ENCODE measurements at regions not wholly inside any gene's neighbourhood (a gene's known extent, or its start where the extent isn't known, plus 50 kb on each side); places are given as distances from the start of the nearest gene placed in this dataset.

DNA sequence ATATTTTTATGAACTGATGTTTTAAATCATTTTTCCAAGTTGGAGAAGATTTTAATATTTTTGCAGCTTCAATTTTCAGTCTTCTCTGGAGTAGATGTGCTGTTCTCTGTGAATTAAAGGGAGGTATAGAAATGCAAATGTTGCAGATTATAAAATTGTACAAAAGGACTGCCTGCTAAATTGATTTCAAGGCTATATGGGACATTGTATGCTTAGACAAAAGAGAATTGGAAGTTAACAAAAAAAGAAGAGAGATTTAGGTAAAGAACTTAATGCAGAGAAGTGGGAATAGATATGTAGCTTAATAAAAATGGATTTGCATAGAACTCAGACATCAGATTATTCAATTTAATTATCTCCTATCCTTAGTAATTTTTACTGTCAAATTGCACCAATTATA, 403.3 kb downstream of the ZIC3 start:
- Histone ChIP-seq H3K56ac (ENCODE audit: low read length) (no peak overlapping the region), H3K4me1 (ENCODE audit: control insufficient read depth, low read depth, low read length) (no peaks in the 10 kb centered on the region), H2BK120ac (ENCODE audit: low read depth, low read length) (no peak overlapping the region), H2BK15ac (replicated peaks; ENCODE audit: low read depth) (no peak overlapping the region), H2AK5ac (ENCODE audit: low read length) (no peak overlapping the region), H3K36me3 (ENCODE audit: control insufficient read depth, insufficient read depth, low read length) (no peaks in the 10 kb centered on the region), H2BK5ac (ENCODE audit: low read length) (no peak overlapping the region), H3K4me2 (ENCODE audit: low read length) (no peak overlapping the region), H3K18ac (ENCODE audit: low read length) (no peak overlapping the region), H3K79me2 (ENCODE audit: control insufficient read depth, insufficient read depth, low read length) (no peaks in the 10 kb centered on the region), H3K27me3 (ENCODE audit: insufficient read depth, low read length, poor library complexity) (no peaks in the 10 kb centered on the region), H4K5ac (ENCODE audit: low read length) (no peak overlapping the region), H3K9ac (ENCODE audit: low read length) (no peak overlapping the region), H3K23ac (ENCODE audit: low read length) (no peak overlapping the region), H3K4ac (ENCODE audit: low read depth, low read length) (no peak overlapping the region), H3K4me3 (ENCODE audit: low read length) (no peak overlapping the region), H4K8ac (ENCODE audit: low read depth, low read length) (no peak overlapping the region), H3K27ac (ENCODE audit: low read depth, low read length) (no peak overlapping the region), H3K79me1 (ENCODE audit: low read length) (no peaks in the 10 kb centered on the region)
- no peak for DNase-seq

DNA sequence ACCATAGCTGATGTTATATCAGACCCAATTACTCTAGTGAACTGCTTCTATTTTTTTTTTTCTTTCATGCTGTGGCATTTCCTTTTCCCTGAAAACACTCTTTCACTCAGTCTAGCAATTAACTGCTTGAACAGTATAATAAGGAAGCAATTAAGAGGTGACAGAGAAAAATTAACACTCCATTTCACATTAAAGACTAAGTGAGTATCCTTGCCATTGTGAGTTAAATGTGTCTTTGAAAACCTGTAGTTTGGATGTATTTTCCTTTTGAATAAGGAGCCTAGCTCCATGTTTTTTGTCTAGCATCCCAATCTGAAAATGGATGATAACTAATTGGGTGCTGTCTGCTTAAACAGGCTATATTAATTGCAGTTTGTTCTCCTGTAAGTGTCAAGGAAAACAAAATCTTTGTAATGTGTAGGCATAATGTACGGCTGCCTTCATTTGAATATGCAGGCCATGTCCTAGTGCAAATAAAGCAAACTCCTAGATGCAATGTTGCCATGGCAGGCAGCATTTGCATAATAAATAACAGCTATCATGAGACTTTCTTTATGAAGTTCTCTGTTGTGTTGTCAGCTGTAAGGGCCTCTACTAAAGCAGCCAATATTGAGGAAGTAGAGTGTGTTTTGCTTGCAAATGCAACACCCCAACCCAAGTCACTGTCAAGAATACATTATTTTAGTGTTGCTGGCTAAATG, 416.7 kb downstream of the ZIC3 start:
- H3K79me1 ChIP-seq (ENCODE audit: low read length) = no peaks in the 10 kb centered on the region
- H3K4me2 ChIP-seq (ENCODE audit: low read length) = no peak overlapping the region
- DNase-seq = no peak
- no peak overlapping the region for H2BK5ac ChIP-seq (ENCODE audit: low read length)
- H3K9ac ChIP-seq (ENCODE audit: low read length) = no peak overlapping the region
- H4K8ac ChIP-seq (ENCODE audit: low read depth, low read length) = no peak overlapping the region
- no CpG with 5 or more reads among the region's 1 CpG for WGBS (ENCODE audit: extremely low coverage, insufficient coverage, low lambda C conversion rate)
- H3K27me3 ChIP-seq (ENCODE audit: insufficient read depth, low read length, poor library complexity) = no peaks in the 10 kb centered on the region
- H4K5ac ChIP-seq (ENCODE audit: low read length) = no peak overlapping the region
- H3K4me3 ChIP-seq (ENCODE audit: low read length) = no peak overlapping the region
- H3K79me2 ChIP-seq (ENCODE audit: control insufficient read depth, insufficient read depth, low read length) = no peaks in the 10 kb centered on the region
- H3K23ac ChIP-seq (ENCODE audit: low read length) = no peak overlapping the region
- H3K36me3 ChIP-seq (ENCODE audit: control insufficient read depth, insufficient read depth, low read length) = no peaks in the 10 kb centered on the region
- H3K27ac ChIP-seq (ENCODE audit: low read depth, low read length) = no peak overlapping the region
- no peaks in the 10 kb centered on the region for H3K4me1 ChIP-seq (ENCODE audit: control insufficient read depth, low read depth, low read length)
- no peak overlapping the region for H3K18ac ChIP-seq (ENCODE audit: low read length)
- no peak overlapping the region for H2BK120ac ChIP-seq (ENCODE audit: low read depth, low read length)
- no peak overlapping the region for H3K4ac ChIP-seq (ENCODE audit: low read depth, low read length)
- H2AK5ac ChIP-seq (ENCODE audit: low read length) = no peak overlapping the region
- H2BK15ac ChIP-seq (replicated peaks; ENCODE audit: low read depth) = no peak overlapping the region
- H3K56ac ChIP-seq (ENCODE audit: low read length) = no peak overlapping the region

DNA sequence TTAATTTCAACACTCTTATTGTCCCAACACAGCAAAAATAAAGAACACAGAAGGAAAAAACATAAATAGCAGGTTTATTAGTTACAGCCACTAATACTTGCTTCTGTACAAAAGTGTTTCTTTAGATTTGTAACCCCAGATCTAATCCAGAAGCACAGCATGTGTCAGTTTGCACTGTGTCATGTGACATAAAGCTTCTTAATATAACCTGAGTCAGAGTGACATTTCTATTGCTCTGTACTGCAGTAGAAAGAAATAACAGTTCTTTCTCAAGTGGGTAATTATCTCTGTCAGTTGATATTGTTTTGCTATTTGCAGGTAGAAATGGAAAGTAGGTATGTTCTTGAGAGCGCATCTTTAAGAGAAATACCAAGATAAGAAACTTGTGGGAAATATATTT, 422.5 kb downstream of the ZIC3 start:
- no peak overlapping the region for H3K4me2 ChIP-seq (ENCODE audit: low read length)
- H3K36me3 ChIP-seq (ENCODE audit: control insufficient read depth, insufficient read depth, low read length) = no peaks in the 10 kb centered on the region
- no peak overlapping the region for H4K5ac ChIP-seq (ENCODE audit: low read length)
- H3K79me2 ChIP-seq (ENCODE audit: control insufficient read depth, insufficient read depth, low read length) = no peaks in the 10 kb centered on the region
- no peak overlapping the region for H3K9ac ChIP-seq (ENCODE audit: low read length)
- no peak overlapping the region for H3K4ac ChIP-seq (ENCODE audit: low read depth, low read length)
- no peak overlapping the region for H2AK5ac ChIP-seq (ENCODE audit: low read length)
- no peaks in the 10 kb centered on the region for H3K27me3 ChIP-seq (ENCODE audit: insufficient read depth, low read length, poor library complexity)
- H2BK5ac ChIP-seq (ENCODE audit: low read length) = no peak overlapping the region
- no peaks in the 10 kb centered on the region for H3K4me1 ChIP-seq (ENCODE audit: control insufficient read depth, low read depth, low read length)
- no peak overlapping the region for H4K8ac ChIP-seq (ENCODE audit: low read depth, low read length)
- no peak overlapping the region for H2BK120ac ChIP-seq (ENCODE audit: low read depth, low read length)
- no peak overlapping the region for H3K27ac ChIP-seq (ENCODE audit: low read depth, low read length)
- H3K23ac ChIP-seq (ENCODE audit: low read length) = no peak overlapping the region
- no peak overlapping the region for H2BK15ac ChIP-seq (replicated peaks; ENCODE audit: low read depth)
- H3K18ac ChIP-seq (ENCODE audit: low read length) = no peak overlapping the region
- no peaks in the 10 kb centered on the region for H3K79me1 ChIP-seq (ENCODE audit: low read length)
- WGBS (ENCODE audit: extremely low coverage, insufficient coverage, low lambda C conversion rate) = no CpG with 5 or more reads among the region's 1 CpG
- no peak for DNase-seq
- H3K4me3 ChIP-seq (ENCODE audit: low read length) = no peak overlapping the region
- H3K56ac ChIP-seq (ENCODE audit: low read length) = no peak overlapping the region

DNA sequence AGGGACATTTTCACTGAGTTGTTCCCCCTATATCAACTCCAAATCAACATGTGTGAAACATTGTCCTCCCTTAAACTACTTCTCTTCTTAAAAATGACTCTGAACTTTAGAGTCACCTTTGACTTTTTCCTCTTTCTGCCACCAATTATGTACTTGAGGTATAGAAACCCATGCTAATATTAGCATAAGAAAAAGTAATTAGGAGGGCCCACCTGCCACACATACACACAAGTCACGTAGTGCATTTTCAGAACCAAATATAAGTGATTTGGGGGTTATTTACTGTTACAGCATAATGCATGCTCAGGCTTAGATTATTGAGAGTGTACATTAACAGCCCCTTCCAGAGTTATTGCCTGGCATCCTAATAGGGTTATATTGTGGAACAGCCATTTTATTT, 432.7 kb downstream of the ZIC3 start:
- Histone ChIP-seq H3K4me2 (ENCODE audit: low read length) (no peak overlapping the region), H4K5ac (ENCODE audit: low read length) (no peak overlapping the region), H3K18ac (ENCODE audit: low read length) (no peak overlapping the region), H2AK5ac (ENCODE audit: low read length) (no peak overlapping the region), H3K4me1 (ENCODE audit: control insufficient read depth, low read depth, low read length) (no peaks in the 10 kb centered on the region), H3K27ac (ENCODE audit: low read depth, low read length) (no peak overlapping the region), H4K8ac (ENCODE audit: low read depth, low read length) (no peak overlapping the region), H3K79me1 (ENCODE audit: low read length) (no peaks in the 10 kb centered on the region), H3K23ac (ENCODE audit: low read length) (no peak overlapping the region), H3K56ac (ENCODE audit: low read length) (no peak overlapping the region), H3K9ac (ENCODE audit: low read length) (no peak overlapping the region), H3K4me3 (ENCODE audit: low read length) (no peak overlapping the region), H3K4ac (ENCODE audit: low read depth, low read length) (no peak overlapping the region), H3K36me3 (ENCODE audit: control insufficient read depth, insufficient read depth, low read length) (no peaks in the 10 kb centered on the region), H3K27me3 (ENCODE audit: insufficient read depth, low read length, poor library complexity) (no peaks in the 10 kb centered on the region), H3K79me2 (ENCODE audit: control insufficient read depth, insufficient read depth, low read length) (no peaks in the 10 kb centered on the region), H2BK120ac (ENCODE audit: low read depth, low read length) (no peak overlapping the region), H2BK5ac (ENCODE audit: low read length) (no peak overlapping the region), H2BK15ac (replicated peaks; ENCODE audit: low read depth) (no peak overlapping the region)
- WGBS (ENCODE audit: extremely low coverage, insufficient coverage, low lambda C conversion rate) = no CpG with 5 or more reads among the region's 1 CpG
- DNase-seq = no peak

DNA sequence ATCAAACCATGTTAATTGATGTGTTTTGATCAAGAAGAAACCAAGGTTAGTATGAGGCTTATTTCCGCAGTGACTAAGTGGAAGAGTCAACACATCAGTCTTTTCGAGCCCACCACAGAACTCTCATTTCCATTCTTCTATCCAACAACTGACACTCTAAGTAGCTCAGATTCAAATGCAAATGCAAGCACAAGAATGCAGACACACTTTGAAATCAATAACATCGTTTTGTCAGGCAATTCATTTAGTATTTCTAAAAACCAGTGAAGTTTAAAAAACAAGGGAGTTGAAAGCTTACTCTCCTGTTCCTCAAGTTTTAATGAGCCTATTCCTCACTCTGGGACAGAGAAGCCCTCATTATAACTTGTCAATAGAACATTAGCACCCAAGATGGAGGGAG, 433.1 kb downstream of the ZIC3 start:
- Histone ChIP-seq H3K4ac (ENCODE audit: low read depth, low read length) (no peak overlapping the region), H3K36me3 (ENCODE audit: control insufficient read depth, insufficient read depth, low read length) (no peaks in the 10 kb centered on the region), H2BK120ac (ENCODE audit: low read depth, low read length) (no peak overlapping the region), H2AK5ac (ENCODE audit: low read length) (no peak overlapping the region), H3K79me2 (ENCODE audit: control insufficient read depth, insufficient read depth, low read length) (no peaks in the 10 kb centered on the region), H3K9ac (ENCODE audit: low read length) (no peak overlapping the region), H3K27ac (ENCODE audit: low read depth, low read length) (no peak overlapping the region), H3K4me2 (ENCODE audit: low read length) (no peak overlapping the region), H3K4me3 (ENCODE audit: low read length) (no peak overlapping the region), H3K4me1 (ENCODE audit: control insufficient read depth, low read depth, low read length) (no peaks in the 10 kb centered on the region), H3K79me1 (ENCODE audit: low read length) (no peaks in the 10 kb centered on the region), H3K56ac (ENCODE audit: low read length) (no peak overlapping the region), H2BK5ac (ENCODE audit: low read length) (no peak overlapping the region), H3K18ac (ENCODE audit: low read length) (no peak overlapping the region), H3K27me3 (ENCODE audit: insufficient read depth, low read length, poor library complexity) (no peaks in the 10 kb centered on the region), H2BK15ac (replicated peaks; ENCODE audit: low read depth) (no peak overlapping the region), H4K5ac (ENCODE audit: low read length) (no peak overlapping the region), H3K23ac (ENCODE audit: low read length) (no peak overlapping the region), H4K8ac (ENCODE audit: low read depth, low read length) (no peak overlapping the region)
- no CpG with 5 or more reads among the region's 3 CpGs for WGBS (ENCODE audit: extremely low coverage, insufficient coverage, low lambda C conversion rate)
- DNase-seq = no peak

DNA sequence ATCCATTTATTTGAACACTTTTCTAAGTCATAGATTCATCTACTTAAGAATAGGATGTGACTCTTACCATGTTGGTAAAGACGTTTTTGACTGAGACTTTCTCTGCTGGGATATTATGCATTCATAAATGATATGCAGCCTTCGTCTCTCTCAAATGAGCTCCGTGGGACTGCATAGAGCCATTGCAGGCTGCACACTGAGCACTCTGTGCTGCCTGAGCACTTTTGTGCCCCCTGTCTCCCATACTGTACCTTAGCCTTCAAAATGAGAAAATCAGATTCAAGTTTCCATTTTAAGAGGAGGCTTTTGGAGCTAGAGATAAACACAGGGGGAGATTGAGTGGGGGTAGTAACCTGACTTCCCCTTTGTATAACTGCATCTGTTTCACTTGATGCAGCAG, 433.6 kb downstream of the ZIC3 start:
- H3K4me2 ChIP-seq (ENCODE audit: low read length) = no peak overlapping the region
- no peak overlapping the region for H3K4me3 ChIP-seq (ENCODE audit: low read length)
- no peaks in the 10 kb centered on the region for H3K79me1 ChIP-seq (ENCODE audit: low read length)
- no peak overlapping the region for H4K8ac ChIP-seq (ENCODE audit: low read depth, low read length)
- H3K56ac ChIP-seq (ENCODE audit: low read length) = no peak overlapping the region
- H2BK15ac ChIP-seq (replicated peaks; ENCODE audit: low read depth) = no peak overlapping the region
- no peaks in the 10 kb centered on the region for H3K4me1 ChIP-seq (ENCODE audit: control insufficient read depth, low read depth, low read length)
- H3K27ac ChIP-seq (ENCODE audit: low read depth, low read length) = no peak overlapping the region
- H3K23ac ChIP-seq (ENCODE audit: low read length) = no peak overlapping the region
- WGBS (ENCODE audit: extremely low coverage, insufficient coverage, low lambda C conversion rate) = no CpG with 5 or more reads among the region's 3 CpGs
- no peaks in the 10 kb centered on the region for H3K27me3 ChIP-seq (ENCODE audit: insufficient read depth, low read length, poor library complexity)
- no peaks in the 10 kb centered on the region for H3K36me3 ChIP-seq (ENCODE audit: control insufficient read depth, insufficient read depth, low read length)
- H2BK120ac ChIP-seq (ENCODE audit: low read depth, low read length) = no peak overlapping the region
- no peak overlapping the region for H2AK5ac ChIP-seq (ENCODE audit: low read length)
- H3K9ac ChIP-seq (ENCODE audit: low read length) = no peak overlapping the region
- no peak overlapping the region for H3K4ac ChIP-seq (ENCODE audit: low read depth, low read length)
- H3K18ac ChIP-seq (ENCODE audit: low read length) = no peak overlapping the region
- no peak overlapping the region for H4K5ac ChIP-seq (ENCODE audit: low read length)
- no peaks in the 10 kb centered on the region for H3K79me2 ChIP-seq (ENCODE audit: control insufficient read depth, insufficient read depth, low read length)
- no peak for DNase-seq
- no peak overlapping the region for H2BK5ac ChIP-seq (ENCODE audit: low read length)

Measured in mesendoderm (in vitro differentiated cells).